ENCODE measurements at regions not wholly inside any gene's neighbourhood (a gene's known extent, or its start where the extent isn't known, plus 50 kb on each side); places are given as distances from the start of the nearest gene placed in this dataset.

GRCh38 chr9:19985081-19985480, 196.2 kb upstream of the SLC24A2 start:
- intact Hi-C loops (cut with DNase I) = loop anchor here in 1 of 2 donors (2.0 kb wide), 1 partner anchor 76 kb away; no protein-coding TSS in a partner anchor
- DNase-seq (ENCODE audit: low spot score) = no peak

GRCh38 chr9:19976226-19976625, 187.4 kb upstream of the SLC24A2 start:
- intact Hi-C loops (cut with DNase I) = no loop called here
- DNase-seq (ENCODE audit: low spot score) = no peak

- intact Hi-C loops (cut with DNase I) = no loop called here
- no peak for DNase-seq (ENCODE audit: low spot score)
Measured at GRCh38 chr9:19975499-19975898, 186.7 kb upstream of the SLC24A2 start.

GRCh38 chr9:19969721-19970120, 180.9 kb upstream of the SLC24A2 start:
- no peak for DNase-seq (ENCODE audit: low spot score)
- intact Hi-C loops (cut with DNase I) = no loop called here

GRCh38 chr9:19967888-19968459, 179.1 kb upstream of the SLC24A2 start:
- intact Hi-C loops (cut with DNase I) = no loop called here
- DNase-seq (ENCODE audit: low spot score) = no peak

DNA sequence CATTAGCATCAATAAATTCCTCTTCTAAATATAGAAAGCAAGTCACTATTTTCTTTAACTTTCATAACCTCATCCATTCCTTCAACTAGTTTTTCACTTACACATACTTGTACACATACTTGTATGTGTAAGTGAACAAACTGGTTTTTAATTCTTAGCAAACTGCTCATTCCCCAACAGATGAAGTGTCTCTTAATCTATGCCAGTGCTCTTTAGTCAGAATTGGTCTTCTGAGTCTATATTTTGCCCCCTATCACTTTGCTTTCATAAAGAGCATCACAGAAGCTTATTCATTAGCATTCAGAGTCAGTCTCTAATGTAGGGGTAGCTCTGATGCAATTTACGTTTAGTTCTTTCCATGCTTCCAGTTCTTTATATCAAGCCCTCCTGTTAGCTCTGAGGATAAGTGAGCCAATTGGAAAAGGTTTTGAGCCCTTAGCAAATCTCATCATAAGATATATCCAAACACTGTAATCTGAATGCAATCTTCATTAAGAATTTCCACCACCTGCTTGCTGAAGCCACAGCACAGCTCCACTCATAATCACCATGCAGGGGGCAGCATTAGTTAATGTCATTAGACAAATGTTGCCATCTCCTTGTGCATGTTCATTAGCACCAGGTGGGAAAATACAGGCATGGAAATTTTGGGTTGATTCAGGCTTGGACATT, 178.5 kb upstream of the SLC24A2 start:
- intact Hi-C loops (cut with DNase I) = no loop called here
- DNase-seq (ENCODE audit: low spot score) = no peak

GRCh38 chr9:19965336-19965735, 176.5 kb upstream of the SLC24A2 start:
- intact Hi-C loops (cut with DNase I) = no loop called here
- DNase-seq (ENCODE audit: low spot score) = no peak

- no peak for DNase-seq (ENCODE audit: low spot score)
- intact Hi-C loops (cut with DNase I) = no loop called here
Measured at GRCh38 chr9:19947996-19948395, 159.2 kb upstream of the SLC24A2 start.

GRCh38 chr9:19946441-19947109, 157.7 kb upstream of the SLC24A2 start:
- intact Hi-C loops (cut with DNase I) = no loop called here
- no peak for DNase-seq (ENCODE audit: low spot score)

DNA sequence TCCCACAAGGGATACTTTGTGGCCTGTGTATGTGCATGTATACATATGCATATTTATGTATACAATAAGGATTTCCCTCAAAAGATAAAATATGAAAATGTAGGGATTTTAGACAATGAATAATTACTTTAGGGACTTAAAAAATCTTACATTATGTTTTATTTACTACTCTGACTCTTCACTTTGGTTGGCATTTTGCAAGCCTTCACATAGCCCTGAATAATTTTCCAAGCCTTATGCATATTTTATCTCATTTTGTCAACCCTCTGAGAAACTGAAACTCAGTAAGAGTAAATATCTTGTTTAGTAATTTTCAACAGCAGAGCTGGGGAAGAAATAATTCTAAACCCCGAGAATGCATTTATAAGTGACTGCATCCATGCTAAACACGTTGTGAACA, 153.0 kb upstream of the SLC24A2 start:
- intact Hi-C loops (cut with DNase I) = no loop called here
- no peak for DNase-seq (ENCODE audit: low spot score)

GRCh38 chr9:19940811-19941535, 152.1 kb upstream of the SLC24A2 start:
- DNase-seq (ENCODE audit: low spot score) = no peak
- intact Hi-C loops (cut with DNase I) = no loop called here

GRCh38 chr9:19939734-19940278, 151.0 kb upstream of the SLC24A2 start:
- no peak for DNase-seq (ENCODE audit: low spot score)
- intact Hi-C loops (cut with DNase I) = no loop called here

- no peak for DNase-seq (ENCODE audit: low spot score)
- intact Hi-C loops (cut with DNase I) = no loop called here
Measured at GRCh38 chr9:19938990-19939733, 150.3 kb upstream of the SLC24A2 start.

DNA sequence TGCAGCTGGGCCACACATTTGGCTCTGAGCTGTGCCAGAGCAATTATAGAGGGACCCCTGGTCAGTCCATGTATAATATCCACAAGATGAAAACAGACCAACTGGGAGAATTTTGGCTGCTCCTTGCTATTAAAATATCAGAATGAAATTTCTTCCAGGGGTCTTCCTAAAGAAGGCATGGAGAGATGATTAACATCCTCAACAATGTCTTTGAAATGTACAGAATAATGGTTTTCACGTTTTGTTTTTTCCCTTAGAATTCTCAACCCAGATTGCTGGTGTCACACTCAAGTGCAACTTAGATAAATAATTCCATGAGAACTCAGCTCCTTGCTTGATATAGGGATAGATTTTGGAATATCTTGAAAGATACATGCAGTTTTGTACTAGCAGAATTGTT, 148.3 kb upstream of the SLC24A2 start:
- DNase-seq (ENCODE audit: low spot score) = no peak
- intact Hi-C loops (cut with DNase I) = no loop called here

DNA sequence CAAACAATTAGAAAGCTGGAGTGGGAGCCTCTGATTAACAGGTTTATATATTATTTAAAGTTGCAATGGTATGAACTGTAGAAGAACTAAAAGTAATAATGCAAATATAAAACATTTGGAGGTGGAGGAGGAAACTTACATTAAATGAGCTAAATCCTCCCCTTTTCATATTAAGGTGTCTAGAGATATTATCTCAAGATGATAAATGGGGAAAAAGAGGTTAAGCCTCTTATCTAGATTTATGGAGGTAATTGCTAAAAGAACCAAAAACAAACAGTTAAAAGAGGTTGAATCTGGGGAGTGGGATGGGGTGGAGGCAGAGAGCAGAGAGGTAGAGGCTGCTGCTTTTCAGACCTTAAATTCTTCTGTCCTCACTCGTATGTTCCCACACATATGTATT, 147.8 kb upstream of the SLC24A2 start:
- DNase-seq (ENCODE audit: low spot score) = no peak
- intact Hi-C loops (cut with DNase I) = no loop called here

GRCh38 chr9:19935422-19935821, 146.6 kb upstream of the SLC24A2 start:
- intact Hi-C loops (cut with DNase I) = no loop called here
- DNase-seq (ENCODE audit: low spot score) = no peak

- intact Hi-C loops (cut with DNase I) = no loop called here
- peak; percentile 83 for DNase-seq (ENCODE audit: low spot score)
Measured at GRCh38 chr9:19934301-19934871, 145.5 kb upstream of the SLC24A2 start.

DNA sequence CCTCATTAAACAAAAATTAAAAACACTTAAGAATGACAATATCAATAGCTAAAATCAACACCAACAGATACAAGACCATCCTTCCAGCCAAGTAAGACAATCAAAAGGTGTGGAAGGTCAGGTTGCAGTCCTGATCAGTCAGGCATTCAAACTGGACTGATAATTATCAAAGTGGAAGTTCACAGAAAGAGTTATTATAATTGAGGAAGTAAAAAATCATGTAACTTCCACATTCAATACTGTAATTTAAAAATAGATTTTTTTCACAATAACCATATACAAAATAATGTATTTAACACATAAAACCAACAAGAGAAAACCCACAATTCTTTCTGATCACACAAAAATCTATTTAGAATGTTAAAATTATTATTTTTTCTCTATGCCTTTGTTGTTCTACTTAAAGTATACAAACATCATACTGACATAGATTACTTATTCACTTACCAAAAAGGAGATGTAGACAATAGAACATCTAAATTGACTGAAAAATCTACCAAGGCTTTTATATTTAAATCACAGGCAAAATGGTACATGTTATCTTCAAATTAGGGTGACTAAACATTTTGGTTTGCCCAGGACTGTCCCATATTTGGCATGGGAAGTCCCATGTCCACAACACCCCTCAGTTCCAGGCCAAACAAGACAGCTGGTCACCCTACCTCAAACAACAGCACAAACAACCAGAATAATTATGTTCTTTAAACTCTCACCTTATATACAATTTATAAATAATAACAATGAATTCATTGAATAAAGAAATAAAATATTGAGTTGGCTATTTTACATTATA, 142.5 kb upstream of the SLC24A2 start:
- intact Hi-C loops (cut with DNase I) = no loop called here
- DNase-seq (ENCODE audit: low spot score) = no peak

Measured in posterior vena cava (tissue), 2 donors.